Upper lobe of right lung (tissue), 1 donor: ENCODE measurements at regions not wholly inside any gene's neighbourhood (a gene's known extent, or its start where the extent isn't known, plus 50 kb on each side); places are given as distances from the start of the nearest gene placed in this dataset.

Experiments
- ATAC-seq: fragments of 200-7000 bp; cut with Tn5 transposase; one replicate; pipeline ENCODE4 v1.9.1; 2020; ENCODE audit warnings: mild to moderate bottlenecking, moderate library complexity
- DNase-seq: peaks from one replicate; pipeline ENCODE4 v3.0.0-alpha.2; 2020
- H3K27ac ChIP-seq: fragments of 200-600 bp; one replicate; pipeline ENCODE4 v1.8.0; 2022
- H3K27me3 ChIP-seq: fragments of 200-600 bp; one replicate; pipeline ENCODE4 v1.8.0; 2022; ENCODE audit warnings: mild to moderate bottlenecking
- H3K36me3 ChIP-seq: fragments of 200-600 bp; one replicate; pipeline ENCODE4 v1.8.0; 2022
- H3K4me1 ChIP-seq: fragments of 200-600 bp; one replicate; pipeline ENCODE4 v1.8.0; 2022
- H3K4me3 ChIP-seq: fragments of 200-600 bp; one replicate; pipeline ENCODE4 v1.8.0; 2022; ENCODE audit warnings: mild to moderate bottlenecking
- H3K9me3 ChIP-seq: fragments of 200-600 bp; one replicate; pipeline ENCODE4 v1.8.0; 2022
- CTCF ChIP-seq: fragments of 200-600 bp; IDR thresholded peaks from one replicate; pipeline ENCODE4 v1.8.0; 2022; ENCODE audit warnings: antibody characterized with exemption
- intact Hi-C: fragments of 100-400 bp; cut with DNase I; formaldehyde crosslinking; loops from one replicate; pipeline ENCODE4 v1.11.0; 2022
- donor health status: DM: no; HTN: yes; CAD: no; lungs with severe emphysema.

- Histone ChIP-seq H3K36me3 (no peaks in the 10 kb centered on the region), H3K9me3 (no peaks in the 10 kb centered on the region), H3K4me3 (no peak overlapping the region), H3K27ac (no peak overlapping the region), H3K4me1 (no peaks in the 10 kb centered on the region), H3K27me3 (no peaks in the 10 kb centered on the region)
- ATAC-seq (no peak), DNase-seq (no peak)
- intact Hi-C loops, result no loop called here
- no peak for TF ChIP-seq CTCF
Measured at GRCh38 chr10:3365630-3366029, 193.0 kb upstream of the PITRM1 start.

DNA sequence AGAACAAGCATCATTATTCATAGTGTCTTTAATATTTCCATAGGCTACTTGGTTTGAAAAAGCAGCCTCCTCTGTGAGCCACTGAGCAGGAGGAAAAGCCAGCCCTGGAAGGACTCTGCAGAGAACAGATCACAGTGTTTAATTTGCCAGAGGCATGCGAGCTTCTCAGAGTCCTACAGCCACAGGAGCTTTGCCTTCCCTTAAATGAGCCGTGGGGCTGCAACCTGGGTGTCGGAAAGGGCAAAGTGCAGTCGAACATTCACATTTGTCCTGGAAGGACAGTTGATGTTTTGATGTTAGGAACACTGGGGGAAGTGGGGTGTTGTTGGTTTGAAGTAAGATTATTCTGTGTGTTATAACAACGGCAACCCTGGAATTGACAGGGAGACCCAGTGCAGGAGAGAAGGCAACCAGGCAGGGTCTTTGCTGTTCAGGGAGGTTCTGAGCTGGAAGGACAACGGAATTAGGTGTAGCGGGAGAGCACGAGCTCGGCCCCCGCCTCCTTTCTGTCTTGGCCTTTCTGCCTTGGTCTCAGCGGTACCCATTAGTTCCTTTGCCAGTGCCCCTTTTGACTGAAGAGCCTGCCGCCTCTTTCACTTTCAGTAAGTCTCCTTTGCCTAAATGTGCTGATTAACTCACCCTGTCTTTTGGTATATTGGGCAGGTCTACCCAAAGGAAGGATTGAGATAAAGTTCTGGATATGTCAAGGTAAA is 192.3 kb upstream of the PITRM1 start:
- DNase-seq, result no peak
- H3K4me3 ChIP-seq, result no peak overlapping the region
- no peaks in the 10 kb centered on the region for H3K9me3 ChIP-seq
- no peak for ATAC-seq
- H3K27me3 ChIP-seq, result no peaks in the 10 kb centered on the region
- TF ChIP-seq CTCF, result no peak
- intact Hi-C loops, result no loop called here
- no peaks in the 10 kb centered on the region for H3K4me1 ChIP-seq
- H3K27ac ChIP-seq, result no peak overlapping the region
- H3K36me3 ChIP-seq, result no peaks in the 10 kb centered on the region

DNA sequence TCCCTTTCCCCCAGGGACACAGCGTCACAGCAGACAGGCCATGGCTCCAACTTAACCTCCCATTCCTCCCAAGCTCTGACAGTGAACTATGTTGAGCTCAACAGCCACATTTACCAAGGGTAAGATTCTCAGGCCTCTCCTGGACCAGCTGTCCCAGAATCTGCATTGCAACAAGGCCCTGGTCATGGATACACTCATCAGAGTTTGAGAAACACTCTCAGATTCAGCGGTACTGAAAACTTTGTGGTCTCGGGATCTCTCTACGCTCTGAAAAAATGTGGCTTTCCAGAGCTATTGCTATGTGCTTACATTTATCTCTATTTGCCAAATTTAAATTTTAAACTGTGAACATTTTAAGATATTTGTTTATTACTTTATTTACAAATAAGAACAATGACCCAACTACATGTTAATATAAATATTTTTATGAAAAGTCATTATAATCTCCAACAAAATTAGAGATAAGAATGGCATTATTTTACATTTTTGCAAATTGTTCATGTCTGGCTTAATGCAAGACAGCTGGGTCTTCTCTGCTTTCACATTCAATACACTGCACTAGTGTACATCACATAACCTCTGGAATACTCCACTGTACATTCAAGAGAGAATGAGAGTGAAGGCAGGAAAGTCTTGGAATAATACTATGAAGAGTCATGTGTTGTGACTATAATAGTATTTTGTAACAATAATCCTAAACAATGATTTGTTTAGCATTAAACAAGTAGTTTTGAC is 190.9 kb upstream of the PITRM1 start:
- DNase-seq (no peak), ATAC-seq (no peak)
- Histone ChIP-seq H3K4me3 (no peak overlapping the region), H3K27me3 (no peaks in the 10 kb centered on the region), H3K36me3 (no peaks in the 10 kb centered on the region), H3K27ac (peak overlapping the region; percentile 15), H3K4me1 (no peaks in the 10 kb centered on the region), H3K9me3 (no peaks in the 10 kb centered on the region)
- intact Hi-C loops, result no loop called here
- no peak for TF ChIP-seq CTCF

DNA sequence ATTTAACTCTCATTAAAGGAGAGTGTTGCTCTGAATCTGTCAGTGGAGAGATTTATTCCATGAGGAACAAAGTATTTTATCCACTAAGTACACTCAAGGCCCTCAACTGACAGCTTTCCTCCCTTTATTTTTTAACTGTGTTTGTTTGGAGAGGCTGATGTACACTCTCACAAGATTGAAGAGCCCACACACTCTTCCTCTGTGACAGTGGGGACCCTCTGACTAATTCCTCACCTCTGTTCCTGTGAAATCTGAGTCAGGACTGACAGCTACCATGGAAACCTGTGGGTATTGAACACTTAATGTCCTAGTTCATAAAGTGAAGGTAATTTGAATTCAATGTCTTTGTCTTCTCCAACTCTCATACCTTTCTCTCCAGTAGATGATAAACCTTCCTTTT is 189.8 kb upstream of the PITRM1 start:
- no peak for TF ChIP-seq CTCF
- Histone ChIP-seq H3K9me3 (no peaks in the 10 kb centered on the region), H3K4me3 (no peak overlapping the region), H3K36me3 (no peaks in the 10 kb centered on the region), H3K27me3 (no peaks in the 10 kb centered on the region), H3K4me1 (no peaks in the 10 kb centered on the region), H3K27ac (no peak overlapping the region)
- ATAC-seq (no peak), DNase-seq (no peak)
- intact Hi-C loops, result no loop called here

- intact Hi-C loops, result no loop called here
- no peak for ATAC-seq
- TF ChIP-seq CTCF, result no peak
- no peak overlapping the region for H3K27ac ChIP-seq
- DNase-seq, result no peak
- no peaks in the 10 kb centered on the region for H3K36me3 ChIP-seq
- no peak overlapping the region for H3K4me3 ChIP-seq
- H3K9me3 ChIP-seq, result no peaks in the 10 kb centered on the region
- H3K4me1 ChIP-seq, result no peaks in the 10 kb centered on the region
- H3K27me3 ChIP-seq, result no peaks in the 10 kb centered on the region
Measured at GRCh38 chr10:3361640-3362039, 189.1 kb upstream of the PITRM1 start.
